Muscle layer of duodenum (tissue), 2 donors: ENCODE measurements at regions not wholly inside any gene's neighbourhood (a gene's known extent, or its start where the extent isn't known, plus 50 kb on each side); places are given as distances from the start of the nearest gene placed in this dataset.

Experiments
- H3K27ac ChIP-seq: one replicate; pipeline ENCODE4 v1.7.0; 2013; ENCODE audit warnings: mild to moderate bottlenecking, low read length
- H3K27me3 ChIP-seq: one replicate; pipeline ENCODE4 v1.7.0; 2013; ENCODE audit warnings: low read depth, mild to moderate bottlenecking, control low read depth, low read length
- H3K36me3 ChIP-seq, 2 donors: one replicate each; pipeline ENCODE4 v1.7.0; 2013; ENCODE audit warnings: low read length in 2 of 2, control low read depth in 1 of 2, mild to moderate bottlenecking in 1 of 2; ENCODE audit not compliant: insufficient read depth in 2 of 2, control insufficient read depth in 1 of 2
- H3K4me1 ChIP-seq, 2 donors: one replicate each; pipeline ENCODE4 v1.7.0; 2013; ENCODE audit warnings: low read length in 2 of 2, mild to moderate bottlenecking in 2 of 2, control low read depth in 1 of 2, moderate library complexity in 1 of 2; ENCODE audit not compliant: insufficient read depth in 2 of 2, control insufficient read depth in 1 of 2
- H3K4me3 ChIP-seq, 2 donors: one replicate each; pipeline ENCODE4 v1.7.0; 2013; ENCODE audit warnings: low read length in 2 of 2, low read depth in 1 of 2, mild to moderate bottlenecking in 1 of 2
- H3K9me3 ChIP-seq, 2 donors: one replicate each; pipeline ENCODE4 v1.7.0; 2013; ENCODE audit warnings: low read length in 2 of 2, control low read depth in 1 of 2, mild to moderate bottlenecking in 1 of 2; ENCODE audit not compliant: control insufficient read depth in 1 of 2
- donor health status: healthy.

GRCh38 chr2:192469612-192470011 is 274.9 kb upstream of the TMEFF2 start:
- Histone ChIP-seq H3K9me3 (peaks cover 0 to 3% of the 10 kb centered on the region in 2 donors), H3K4me1 (no peaks in the 10 kb centered on the region), H3K27ac (no peak overlapping the region)

GRCh38 chr2:192467953-192468660 is 273.4 kb upstream of the TMEFF2 start:
- Histone ChIP-seq H3K4me1 (no peaks in the 10 kb centered on the region), H3K36me3 (no peaks in the 10 kb centered on the region), H3K9me3 (peaks cover 0 to 3% of the 10 kb centered on the region in 2 donors), H3K4me3 (no peak overlapping the region), H3K27me3 (no peaks in the 10 kb centered on the region), H3K27ac (no peak overlapping the region)

More at GRCh38 chr2:192469612-192470011, 274.9 kb upstream of the TMEFF2 start:
- H3K27me3 ChIP-seq: no peaks in the 10 kb centered on the region
- no peaks in the 10 kb centered on the region for H3K36me3 ChIP-seq
- H3K4me3 ChIP-seq: no peak overlapping the region

GRCh38 chr2:192465141-192465540 is 270.4 kb upstream of the TMEFF2 start:
- no peaks in the 10 kb centered on the region for H3K9me3 ChIP-seq
- no peak overlapping the region for H3K27ac ChIP-seq
- no peaks in the 10 kb centered on the region for H3K27me3 ChIP-seq
- no peaks in the 10 kb centered on the region for H3K4me1 ChIP-seq
- no peak overlapping the region for H3K4me3 ChIP-seq
- no peaks in the 10 kb centered on the region for H3K36me3 ChIP-seq

- no peaks in the 10 kb centered on the region for H3K36me3 ChIP-seq
- H3K27me3 ChIP-seq: no peaks in the 10 kb centered on the region
- H3K27ac ChIP-seq: no peak overlapping the region
- no peaks in the 10 kb centered on the region for H3K4me1 ChIP-seq
- H3K4me3 ChIP-seq: no peak overlapping the region
- no peaks in the 10 kb centered on the region for H3K9me3 ChIP-seq
Observed at GRCh38 chr2:192459422-192459821, 264.7 kb upstream of the TMEFF2 start.

- Histone ChIP-seq H3K27ac (no peak overlapping the region), H3K36me3 (no peaks in the 10 kb centered on the region), H3K4me3 (no peak overlapping the region), H3K4me1 (no peaks in the 10 kb centered on the region), H3K27me3 (no peaks in the 10 kb centered on the region), H3K9me3 (no peaks in the 10 kb centered on the region)
Observed at GRCh38 chr2:192448881-192449280, 254.1 kb upstream of the TMEFF2 start.

GRCh38 chr2:192444286-192444838 is 249.6 kb upstream of the TMEFF2 start:
- H3K27me3 ChIP-seq: no peaks in the 10 kb centered on the region
- H3K9me3 ChIP-seq: no peaks in the 10 kb centered on the region
- H3K4me3 ChIP-seq: no peak overlapping the region
- H3K36me3 ChIP-seq: no peaks in the 10 kb centered on the region
- no peak overlapping the region for H3K27ac ChIP-seq
- H3K4me1 ChIP-seq: no peaks in the 10 kb centered on the region

GRCh38 chr2:192443831-192444230 is 249.1 kb upstream of the TMEFF2 start:
- Histone ChIP-seq H3K4me1 (no peaks in the 10 kb centered on the region), H3K9me3 (no peaks in the 10 kb centered on the region), H3K27ac (no peak overlapping the region), H3K36me3 (no peaks in the 10 kb centered on the region), H3K27me3 (no peaks in the 10 kb centered on the region), H3K4me3 (no peak overlapping the region)

GRCh38 chr2:192438239-192438638 is 243.5 kb upstream of the TMEFF2 start:
- Histone ChIP-seq H3K27ac (no peak overlapping the region), H3K9me3 (no peaks in the 10 kb centered on the region), H3K36me3 (no peaks in the 10 kb centered on the region), H3K4me1 (no peaks in the 10 kb centered on the region), H3K4me3 (no peak overlapping the region), H3K27me3 (no peaks in the 10 kb centered on the region)

GRCh38 chr2:192437653-192438052 is 242.9 kb upstream of the TMEFF2 start:
- H3K27ac ChIP-seq: no peak overlapping the region
- no peaks in the 10 kb centered on the region for H3K4me1 ChIP-seq
- no peaks in the 10 kb centered on the region for H3K9me3 ChIP-seq
- no peaks in the 10 kb centered on the region for H3K27me3 ChIP-seq
- no peaks in the 10 kb centered on the region for H3K36me3 ChIP-seq
- H3K4me3 ChIP-seq: no peak overlapping the region

- Histone ChIP-seq H3K27ac (no peak overlapping the region), H3K27me3 (no peaks in the 10 kb centered on the region), H3K4me3 (no peak overlapping the region), H3K36me3 (no peaks in the 10 kb centered on the region), H3K9me3 (peaks cover 0 to 6% of the 10 kb centered on the region in 2 donors), H3K4me1 (no peaks in the 10 kb centered on the region)
Observed at GRCh38 chr2:192424243-192424642, 229.5 kb upstream of the TMEFF2 start.

GRCh38 chr2:192419786-192420185 is 225.1 kb upstream of the TMEFF2 start:
- Histone ChIP-seq H3K27ac (no peak overlapping the region), H3K4me1 (no peaks in the 10 kb centered on the region), H3K27me3 (no peaks in the 10 kb centered on the region), H3K4me3 (no peak overlapping the region), H3K9me3 (peaks cover 0 to 3% of the 10 kb centered on the region in 2 donors), H3K36me3 (no peaks in the 10 kb centered on the region)

- Histone ChIP-seq H3K27me3 (no peaks in the 10 kb centered on the region), H3K4me1 (no peaks in the 10 kb centered on the region), H3K9me3 (peaks cover 0 to 3% of the 10 kb centered on the region in 2 donors), H3K27ac (no peak overlapping the region), H3K4me3 (no peak overlapping the region), H3K36me3 (no peaks in the 10 kb centered on the region)
Observed at GRCh38 chr2:192416060-192416459, 221.3 kb upstream of the TMEFF2 start.
